Panc1 (cell line): ENCODE measurements at regions not wholly inside any gene's neighbourhood (a gene's known extent, or its start where the extent isn't known, plus 50 kb on each side); places are given as distances from the start of the nearest gene placed in this dataset.

Experiments
- ATAC-seq: fragments of 200-7000 bp; cut with Tn5 transposase; 2 replicates; pipeline ENCODE4 v1.9.1; 2020; ENCODE audit warnings: mild to moderate bottlenecking, moderate library complexity
- BruUV-seq: library from RNA; stranded (reverse); fragments of 400-500 nt; replicated peaks from 2 replicates; lab custom pipeline; 2021; lab: Mats Ljungman, UMichigan
- CTCF ChIA-PET: fragments of 300-600 bp; sonication (Branson Sonifier 250); formaldehyde crosslinking; loops from one replicate; lab custom pipeline; 2022; ENCODE audit warnings: antibody characterized with exemption; lab: Charles Lee
- POLR2A ChIA-PET: fragments of 300-600 bp; sonication (Branson Sonifier 250); formaldehyde crosslinking; loops from one replicate; lab custom pipeline; 2022; ENCODE audit warnings: antibody characterized with exemption; lab: Charles Lee
- DNase-seq: peaks from one replicate; pipeline ENCODE4 v3.0.0-alpha.2; 2010; ENCODE audit warnings: low read depth, low spot score
- H3K27ac ChIP-seq: 2 replicates; pipeline ENCODE4 v1.5.1; 2011; ENCODE audit warnings: mild to moderate bottlenecking, low read length, inconsistent platforms
- H3K27me3 ChIP-seq: fragments of 200-500 bp; sonication (Bioruptor generic); 2 replicates; pipeline ENCODE4 v1.6.0; 2014; ENCODE audit warnings: low read length, inconsistent platforms; ENCODE audit not compliant: control insufficient read depth, insufficient read depth
- H3K36me3 ChIP-seq: fragments of 200-500 bp; sonication (Bioruptor generic); 2 replicates; pipeline ENCODE4 v1.5.1; 2014; ENCODE audit warnings: inconsistent platforms, mild to moderate bottlenecking, low read length, moderate library complexity; ENCODE audit not compliant: control insufficient read depth, insufficient read depth
- H3K4me1 ChIP-seq: 2 replicates; pipeline ENCODE4 v1.5.1; 2011; ENCODE audit warnings: inconsistent platforms, mild to moderate bottlenecking, low read length, moderate library complexity; ENCODE audit not compliant: control insufficient read depth, insufficient read depth
- H3K4me3 ChIP-seq, 2 experiments: 2 replicates each; pipeline ENCODE4 v1.5.1; 2011 to 2012; ENCODE audit warnings: low read depth in 2 of 2, low read length in 2 of 2, mild to moderate bottlenecking in 2 of 2, inconsistent platforms in 1 of 2, moderate library complexity in 1 of 2
- H3K9me3 ChIP-seq: fragments of 200-500 bp; sonication (Bioruptor generic); 2 replicates; pipeline ENCODE4 v1.5.1; 2014; ENCODE audit warnings: low read depth, mild to moderate bottlenecking, inconsistent platforms, low read length, moderate library complexity; ENCODE audit not compliant: control insufficient read depth, insufficient read depth
- POLR2AphosphoS5 ChIP-seq: IDR thresholded peaks from 2 replicates; pipeline ENCODE4 v1.6.1; 2012; ENCODE audit warnings: mild to moderate bottlenecking, low read depth, low read length, moderate library complexity
- SIN3A ChIP-seq: IDR thresholded peaks from 2 replicates; pipeline ENCODE4 v1.6.1; 2012; ENCODE audit warnings: low read depth, mild to moderate bottlenecking, low read length, moderate library complexity, borderline replicate concordance; ENCODE audit not compliant: insufficient read depth
- TCF7L2 ChIP-seq: IDR thresholded peaks from 2 replicates; pipeline ENCODE4 v1.6.1; 2011; ENCODE audit warnings: mild to moderate bottlenecking, low read depth, low read length, inconsistent platforms
- in situ Hi-C: cut with HindIII; loops from 2 replicates; pipeline ENCODE4 v1.10.0; 2016; ENCODE audit warnings: low sequenced_read_pairs, low pct_unique_long_range_greater_than_20kb
- intact Hi-C: fragments of 100-400 bp; cut with micrococcal nuclease; formaldehyde crosslinking; loops from one replicate; pipeline ENCODE4 v1.10.0; 2022; ENCODE audit not compliant: unreplicated experiment
- TF ChIP-seq, protein P1 (sequence below): fragments of 450-650 bp; IDR thresholded peaks from 2 replicates; pipeline ENCODE4 v1.5.1; 2017; ENCODE audit warnings: mild to moderate bottlenecking
- TF ChIP-seq, protein P2 (sequence below), 2 experiments: IDR thresholded peaks; 2 replicates each; pipeline ENCODE4 v1.6.1; 2011 to 2012; ENCODE audit warnings: low read depth in 2 of 2, control low read depth in 1 of 2, low read length in 1 of 2, mild to moderate bottlenecking in 1 of 2, moderate library complexity in 1 of 2; ENCODE audit not compliant: insufficient read depth in 1 of 2

DNA sequence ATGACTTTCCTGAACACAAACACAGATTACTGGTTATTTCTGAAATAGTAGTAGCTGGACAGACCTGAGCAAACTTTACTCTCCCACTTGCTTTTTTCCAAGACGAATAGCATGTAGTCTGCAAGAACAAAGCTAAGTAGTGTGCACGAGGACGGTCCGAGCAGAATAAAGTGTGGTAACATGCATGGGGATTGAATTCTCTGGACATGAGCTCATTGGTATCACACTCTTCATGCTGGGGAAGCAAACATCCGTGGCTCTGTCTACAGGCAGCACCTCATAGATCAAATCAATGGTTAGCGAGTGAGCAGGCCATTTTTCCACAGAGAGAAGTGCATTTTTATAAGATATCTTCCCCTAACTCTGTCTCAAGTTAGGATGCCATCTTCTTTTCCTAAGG lies 164.8 kb upstream of the STK17B start:
- ATAC-seq (no peak), DNase-seq (no peak)
- intact Hi-C loops = loop anchor here (5.0 kb wide), 1 partner anchor 259 kb away; no protein-coding TSS in a partner anchor
- Histone ChIP-seq H3K27me3 (no peaks in the 10 kb centered on the region), H3K4me3 (no peak overlapping the region), H3K36me3 (no peaks in the 10 kb centered on the region), H3K27ac (peak overlapping the region; percentile 87), H3K9me3 (no peaks in the 10 kb centered on the region), H3K4me1 (peaks cover 44% of the 10 kb centered on the region)
- in situ Hi-C loops = no loop called here
- BruUV-seq = no TSS peak
- POLR2A ChIA-PET = no interaction called here
- CTCF ChIA-PET = no interaction called here
- TF ChIP-seq, protein P1, sequence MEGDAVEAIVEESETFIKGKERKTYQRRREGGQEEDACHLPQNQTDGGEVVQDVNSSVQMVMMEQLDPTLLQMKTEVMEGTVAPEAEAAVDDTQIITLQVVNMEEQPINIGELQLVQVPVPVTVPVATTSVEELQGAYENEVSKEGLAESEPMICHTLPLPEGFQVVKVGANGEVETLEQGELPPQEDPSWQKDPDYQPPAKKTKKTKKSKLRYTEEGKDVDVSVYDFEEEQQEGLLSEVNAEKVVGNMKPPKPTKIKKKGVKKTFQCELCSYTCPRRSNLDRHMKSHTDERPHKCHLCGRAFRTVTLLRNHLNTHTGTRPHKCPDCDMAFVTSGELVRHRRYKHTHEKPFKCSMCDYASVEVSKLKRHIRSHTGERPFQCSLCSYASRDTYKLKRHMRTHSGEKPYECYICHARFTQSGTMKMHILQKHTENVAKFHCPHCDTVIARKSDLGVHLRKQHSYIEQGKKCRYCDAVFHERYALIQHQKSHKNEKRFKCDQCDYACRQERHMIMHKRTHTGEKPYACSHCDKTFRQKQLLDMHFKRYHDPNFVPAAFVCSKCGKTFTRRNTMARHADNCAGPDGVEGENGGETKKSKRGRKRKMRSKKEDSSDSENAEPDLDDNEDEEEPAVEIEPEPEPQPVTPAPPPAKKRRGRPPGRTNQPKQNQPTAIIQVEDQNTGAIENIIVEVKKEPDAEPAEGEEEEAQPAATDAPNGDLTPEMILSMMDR = no peak
- TF ChIP-seq, protein P2, sequence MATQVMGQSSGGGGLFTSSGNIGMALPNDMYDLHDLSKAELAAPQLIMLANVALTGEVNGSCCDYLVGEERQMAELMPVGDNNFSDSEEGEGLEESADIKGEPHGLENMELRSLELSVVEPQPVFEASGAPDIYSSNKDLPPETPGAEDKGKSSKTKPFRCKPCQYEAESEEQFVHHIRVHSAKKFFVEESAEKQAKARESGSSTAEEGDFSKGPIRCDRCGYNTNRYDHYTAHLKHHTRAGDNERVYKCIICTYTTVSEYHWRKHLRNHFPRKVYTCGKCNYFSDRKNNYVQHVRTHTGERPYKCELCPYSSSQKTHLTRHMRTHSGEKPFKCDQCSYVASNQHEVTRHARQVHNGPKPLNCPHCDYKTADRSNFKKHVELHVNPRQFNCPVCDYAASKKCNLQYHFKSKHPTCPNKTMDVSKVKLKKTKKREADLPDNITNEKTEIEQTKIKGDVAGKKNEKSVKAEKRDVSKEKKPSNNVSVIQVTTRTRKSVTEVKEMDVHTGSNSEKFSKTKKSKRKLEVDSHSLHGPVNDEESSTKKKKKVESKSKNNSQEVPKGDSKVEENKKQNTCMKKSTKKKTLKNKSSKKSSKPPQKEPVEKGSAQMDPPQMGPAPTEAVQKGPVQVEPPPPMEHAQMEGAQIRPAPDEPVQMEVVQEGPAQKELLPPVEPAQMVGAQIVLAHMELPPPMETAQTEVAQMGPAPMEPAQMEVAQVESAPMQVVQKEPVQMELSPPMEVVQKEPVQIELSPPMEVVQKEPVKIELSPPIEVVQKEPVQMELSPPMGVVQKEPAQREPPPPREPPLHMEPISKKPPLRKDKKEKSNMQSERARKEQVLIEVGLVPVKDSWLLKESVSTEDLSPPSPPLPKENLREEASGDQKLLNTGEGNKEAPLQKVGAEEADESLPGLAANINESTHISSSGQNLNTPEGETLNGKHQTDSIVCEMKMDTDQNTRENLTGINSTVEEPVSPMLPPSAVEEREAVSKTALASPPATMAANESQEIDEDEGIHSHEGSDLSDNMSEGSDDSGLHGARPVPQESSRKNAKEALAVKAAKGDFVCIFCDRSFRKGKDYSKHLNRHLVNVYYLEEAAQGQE (IDR thresholded peaks at IDR 0.05; ENCODE audit: insufficient read depth in 1 of 2, low read depth in 2 of 2, low read length in 1 of 2) = no peak
- no peak for TF ChIP-seq POLR2AphosphoS5
- no peak for TF ChIP-seq TCF7L2
- no peak for TF ChIP-seq SIN3A

DNA sequence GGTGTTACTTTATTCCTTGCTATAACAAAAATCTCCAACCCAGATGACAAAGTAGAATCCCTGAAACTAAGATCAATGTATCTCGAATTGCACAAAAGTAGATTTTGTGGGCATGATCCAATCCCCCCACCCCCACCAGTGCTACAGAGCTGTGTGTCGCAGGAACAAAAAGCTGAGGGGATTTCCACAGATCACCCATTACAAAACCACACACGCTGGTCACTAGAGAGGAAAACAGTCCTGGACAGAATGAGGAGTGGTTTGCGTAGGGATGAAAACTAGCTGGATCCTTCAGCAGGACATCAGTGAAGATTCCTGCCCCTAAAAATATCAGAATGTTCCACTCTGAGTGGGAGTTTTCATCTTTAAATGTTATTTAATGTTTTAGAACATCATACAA lies 165.3 kb upstream of the STK17B start:
- in situ Hi-C loops (no loop called here), intact Hi-C loops (loop anchor here (1.0 to 5.0 kb wide), 2 partner anchors 205 to 259 kb away; no protein-coding TSS in a partner anchor)
- Histone ChIP-seq H3K9me3 (no peaks in the 10 kb centered on the region), H3K36me3 (no peaks in the 10 kb centered on the region), H3K4me3 (no peak overlapping the region), H3K27me3 (no peaks in the 10 kb centered on the region), H3K27ac (peak overlapping the region; percentile 87), H3K4me1 (peaks cover 39% of the 10 kb centered on the region)
- ChIA-PET POLR2A (interaction anchor here (0.6 kb wide), 1 partner anchor 169 kb away, joined by 3 read pairs; no protein-coding TSS in a partner anchor), CTCF (interaction anchor here (0.6 to 1.3 kb wide), 6 partner anchors 39 to 345 kb away, joined by 3 to 7 read pairs (median 3); no protein-coding TSS in a partner anchor)
- DNase-seq (no peak), ATAC-seq (no peak; the same call in 1 of the 2 replicates)
- BruUV-seq = no TSS peak
- TF ChIP-seq SIN3A (no peak), TCF7L2 (no peak), POLR2AphosphoS5 (no peak)
- TF ChIP-seq, protein P2 (IDR thresholded peaks at IDR 0.05; ENCODE audit: insufficient read depth in 1 of 2, low read depth in 2 of 2, low read length in 1 of 2) = no peak
- TF ChIP-seq, protein P1 = no peak
